D721Med (cell line): ENCODE measurements at regions not wholly inside any gene's neighbourhood (a gene's known extent, or its start where the extent isn't known, plus 50 kb on each side); places are given as distances from the start of the nearest gene placed in this dataset.

Experiments used
- DNase-seq: peaks from one replicate; pipeline ENCODE4 v3.0.0; 2011; ENCODE audit warnings: low spot score; ENCODE audit not compliant: insufficient read length
- FAIRE-seq: peaks from 2 replicates; lab custom pipeline; 2011; peaks lifted over from hg19 to GRCh38; lab: Jason Lieb, UNC
- TF ChIP-seq, protein P1 (sequence below): IDR thresholded peaks from 2 replicates; pipeline ENCODE4 v1.5.1; 2012; ENCODE audit warnings: mild to moderate bottlenecking, control low read depth; ENCODE audit not compliant: insufficient read depth; ENCODE audit errors: missing control alignments

- no peak for FAIRE-seq
- no peak for DNase-seq
- TF ChIP-seq, protein P1, sequence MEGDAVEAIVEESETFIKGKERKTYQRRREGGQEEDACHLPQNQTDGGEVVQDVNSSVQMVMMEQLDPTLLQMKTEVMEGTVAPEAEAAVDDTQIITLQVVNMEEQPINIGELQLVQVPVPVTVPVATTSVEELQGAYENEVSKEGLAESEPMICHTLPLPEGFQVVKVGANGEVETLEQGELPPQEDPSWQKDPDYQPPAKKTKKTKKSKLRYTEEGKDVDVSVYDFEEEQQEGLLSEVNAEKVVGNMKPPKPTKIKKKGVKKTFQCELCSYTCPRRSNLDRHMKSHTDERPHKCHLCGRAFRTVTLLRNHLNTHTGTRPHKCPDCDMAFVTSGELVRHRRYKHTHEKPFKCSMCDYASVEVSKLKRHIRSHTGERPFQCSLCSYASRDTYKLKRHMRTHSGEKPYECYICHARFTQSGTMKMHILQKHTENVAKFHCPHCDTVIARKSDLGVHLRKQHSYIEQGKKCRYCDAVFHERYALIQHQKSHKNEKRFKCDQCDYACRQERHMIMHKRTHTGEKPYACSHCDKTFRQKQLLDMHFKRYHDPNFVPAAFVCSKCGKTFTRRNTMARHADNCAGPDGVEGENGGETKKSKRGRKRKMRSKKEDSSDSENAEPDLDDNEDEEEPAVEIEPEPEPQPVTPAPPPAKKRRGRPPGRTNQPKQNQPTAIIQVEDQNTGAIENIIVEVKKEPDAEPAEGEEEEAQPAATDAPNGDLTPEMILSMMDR: no peak
Measured at GRCh38 chr2:118239284-118239683, 151.0 kb downstream of the INSIG2 start.

DNA sequence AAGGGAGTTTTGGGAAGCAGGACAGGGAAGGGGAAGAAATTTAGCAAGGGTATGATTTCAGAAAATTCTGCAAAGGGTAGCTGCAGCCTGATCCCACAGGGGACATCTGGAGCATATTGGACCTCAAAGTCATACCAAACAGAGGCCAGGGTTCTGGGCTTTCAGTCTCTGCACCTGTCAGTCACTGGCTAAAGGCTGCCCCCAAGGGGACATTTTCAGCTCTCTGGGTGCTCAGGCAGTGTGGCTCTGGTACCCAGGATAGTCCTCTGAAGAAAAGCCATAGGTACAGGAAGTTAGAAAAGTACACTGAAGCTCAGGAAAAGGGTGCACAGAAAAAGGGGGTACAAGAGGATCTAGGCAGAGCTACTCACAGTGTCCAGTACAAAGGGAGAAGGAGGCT, 149.2 kb downstream of the INSIG2 start:
- TF ChIP-seq, protein P1: no peak
- FAIRE-seq (no peak), DNase-seq (no peak)

DNA sequence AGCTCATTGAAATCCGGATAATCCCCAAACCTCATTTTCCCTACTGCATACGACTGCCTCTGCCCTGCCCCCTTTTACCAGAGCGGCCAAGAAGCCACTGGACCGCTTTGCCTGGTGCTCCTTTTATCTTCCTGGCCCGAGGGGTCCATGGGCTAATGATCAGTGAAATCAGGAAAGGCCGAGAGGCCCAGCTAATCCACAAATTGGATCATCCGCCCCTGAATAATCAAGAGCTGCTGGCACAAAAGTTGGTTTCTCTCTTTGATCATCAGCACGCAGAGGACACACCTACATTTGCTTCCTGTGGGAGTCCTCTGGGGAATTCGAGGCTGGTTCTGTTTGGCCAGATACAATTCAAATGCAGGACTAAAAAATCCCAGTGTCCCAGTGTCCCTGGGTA, 144.5 kb downstream of the INSIG2 start:
- FAIRE-seq (no peak), DNase-seq (no peak)
- TF ChIP-seq, protein P1: no peak

GRCh38 chr2:118232391-118232790, 144.1 kb downstream of the INSIG2 start:
- no peak for FAIRE-seq
- TF ChIP-seq, protein P1: no peak
- no peak for DNase-seq

GRCh38 chr2:118231759-118232158, 143.5 kb downstream of the INSIG2 start:
- TF ChIP-seq, protein P1: no peak
- DNase-seq: no peak
- FAIRE-seq: no peak

GRCh38 chr2:118227698-118228508, 139.6 kb downstream of the INSIG2 start:
- TF ChIP-seq, protein P1: no peak
- FAIRE-seq (no peak), DNase-seq (no peak)

GRCh38 chr2:118225666-118226065, 137.4 kb downstream of the INSIG2 start:
- FAIRE-seq (no peak), DNase-seq (no peak)
- TF ChIP-seq, protein P1: no peak
